Activated CD4-positive, alpha-beta T cell treated with anti-CD3 and anti-CD28 coated beads, Interleukin-2, amount 10 ng/mL, durations not matched to agents 24 days and 14 days (primary cell): ENCODE measurements at regions not wholly inside any gene's neighbourhood (a gene's known extent, or its start where the extent isn't known, plus 50 kb on each side); places are given as distances from the start of the nearest gene placed in this dataset.
"Not testable (repeated sequence)": the region's sequence is repeated elsewhere in the genome, so short reads cannot be mapped to it uniquely, and the experiment has no call there.

Experiments
- DNase-seq: peaks from one replicate; pipeline ENCODE4 v3.0.0; 2022
- H3K27ac Mint-ChIP-seq: one replicate; pipeline ENCODE4 v1.8.0; 2022; ENCODE audit warnings: mild to moderate bottlenecking, mixed read lengths
- H3K27me3 Mint-ChIP-seq: one replicate; pipeline ENCODE4 v1.8.0; 2022; ENCODE audit warnings: mixed read lengths
- H3K36me3 Mint-ChIP-seq: one replicate; pipeline ENCODE4 v1.8.0; 2022; ENCODE audit warnings: low read depth, mild to moderate bottlenecking, mixed read lengths
- H3K4me1 Mint-ChIP-seq: one replicate; pipeline ENCODE4 v1.8.0; 2021; ENCODE audit warnings: mixed read lengths
- H3K4me3 Mint-ChIP-seq: one replicate; pipeline ENCODE4 v1.8.0; 2022; ENCODE audit warnings: mild to moderate bottlenecking, moderate library complexity, mixed read lengths
- H3K9me3 Mint-ChIP-seq: one replicate; pipeline ENCODE4 v1.8.0; 2021; ENCODE audit warnings: mixed read lengths
- intact Hi-C: fragments of 100-400 bp; cut with micrococcal nuclease; formaldehyde crosslinking; loops from one replicate; pipeline ENCODE4 v1.15.1; 2023

GRCh38 chr16:63904930-63905329 is 1216.9 kb downstream of the CDH11 start:
- H3K36me3 Mint-ChIP-seq: no peaks in the 10 kb centered on the region
- no peak for DNase-seq
- peaks cover 11% of the 10 kb centered on the region for H3K9me3 Mint-ChIP-seq
- H3K4me1 Mint-ChIP-seq: no peaks in the 10 kb centered on the region
- no peak overlapping the region for H3K4me3 Mint-ChIP-seq
- no peaks in the 10 kb centered on the region for H3K27me3 Mint-ChIP-seq
- intact Hi-C loops: no loop called here
- H3K27ac Mint-ChIP-seq: no peak overlapping the region

- intact Hi-C loops: no loop called here
Measured at GRCh38 chr16:63904182-63904581, 1217.7 kb downstream of the CDH11 start.

GRCh38 chr16:63896383-63897109 is 1225.3 kb downstream of the CDH11 start:
- DNase-seq: no peak
- Mint-ChIP-seq H3K9me3 (no peaks in the 10 kb centered on the region), H3K27ac (no peak overlapping the region), H3K4me1 (no peaks in the 10 kb centered on the region), H3K36me3 (no peaks in the 10 kb centered on the region), H3K27me3 (no peaks in the 10 kb centered on the region), H3K4me3 (no peak overlapping the region)
- intact Hi-C loops: no loop called here

More at GRCh38 chr16:63904182-63904581, 1217.7 kb downstream of the CDH11 start:
- DNase-seq: no peak
- no peak overlapping the region for H3K4me3 Mint-ChIP-seq
- no peaks in the 10 kb centered on the region for H3K27me3 Mint-ChIP-seq
- peaks cover 11% of the 10 kb centered on the region for H3K9me3 Mint-ChIP-seq
- no peaks in the 10 kb centered on the region for H3K4me1 Mint-ChIP-seq
- no peak overlapping the region for H3K27ac Mint-ChIP-seq
- H3K36me3 Mint-ChIP-seq: no peaks in the 10 kb centered on the region

- Mint-ChIP-seq H3K27me3 (no peaks in the 10 kb centered on the region), H3K36me3 (no peaks in the 10 kb centered on the region), H3K4me3 (no peak overlapping the region), H3K9me3 (no peaks in the 10 kb centered on the region), H3K27ac (no peak overlapping the region), H3K4me1 (no peaks in the 10 kb centered on the region)
- intact Hi-C loops: no loop called here
- DNase-seq: no peak
Measured at GRCh38 chr16:63890723-63891122, 1231.1 kb downstream of the CDH11 start.

- H3K27me3 Mint-ChIP-seq: no peaks in the 10 kb centered on the region
- no peaks in the 10 kb centered on the region for H3K4me1 Mint-ChIP-seq
- H3K9me3 Mint-ChIP-seq: no peaks in the 10 kb centered on the region
- DNase-seq: no peak
- H3K36me3 Mint-ChIP-seq: no peaks in the 10 kb centered on the region
- no peak overlapping the region for H3K27ac Mint-ChIP-seq
- H3K4me3 Mint-ChIP-seq: no peak overlapping the region
- intact Hi-C loops: no loop called here
Measured at GRCh38 chr16:63890081-63890480, 1231.8 kb downstream of the CDH11 start.

- no peaks in the 10 kb centered on the region for H3K4me1 Mint-ChIP-seq
- peaks cover 9% of the 10 kb centered on the region for H3K9me3 Mint-ChIP-seq
Measured at GRCh38 chr16:63883091-63883490, 1238.8 kb downstream of the CDH11 start.

GRCh38 chr16:63882576-63882975 is 1239.3 kb downstream of the CDH11 start:
- H3K27me3 Mint-ChIP-seq: no peaks in the 10 kb centered on the region
- peaks cover 9% of the 10 kb centered on the region for H3K9me3 Mint-ChIP-seq
- no peak for DNase-seq
- intact Hi-C loops: no loop called here
- no peak overlapping the region for H3K27ac Mint-ChIP-seq
- no peaks in the 10 kb centered on the region for H3K36me3 Mint-ChIP-seq
- H3K4me1 Mint-ChIP-seq: no peaks in the 10 kb centered on the region
- no peak overlapping the region for H3K4me3 Mint-ChIP-seq

More at GRCh38 chr16:63883091-63883490, 1238.8 kb downstream of the CDH11 start:
- intact Hi-C loops: no loop called here
- H3K4me3 Mint-ChIP-seq: no peak overlapping the region
- no peaks in the 10 kb centered on the region for H3K36me3 Mint-ChIP-seq
- H3K27me3 Mint-ChIP-seq: no peaks in the 10 kb centered on the region
- no peak overlapping the region for H3K27ac Mint-ChIP-seq
- no peak for DNase-seq

GRCh38 chr16:63880948-63881347 is 1240.9 kb downstream of the CDH11 start:
- Mint-ChIP-seq H3K4me3 (no peak overlapping the region), H3K4me1 (no peaks in the 10 kb centered on the region), H3K27me3 (no peaks in the 10 kb centered on the region), H3K36me3 (no peaks in the 10 kb centered on the region), H3K9me3 (peaks cover 9% of the 10 kb centered on the region), H3K27ac (no peak overlapping the region)
- intact Hi-C loops: no loop called here
- DNase-seq: no peak

- intact Hi-C loops: no loop called here
- Mint-ChIP-seq H3K4me1 (no peaks in the 10 kb centered on the region), H3K27me3 (no peaks in the 10 kb centered on the region), H3K27ac (no peak overlapping the region), H3K36me3 (no peaks in the 10 kb centered on the region), H3K4me3 (no peak overlapping the region), H3K9me3 (peaks cover 5% of the 10 kb centered on the region)
- DNase-seq: no peak
Measured at GRCh38 chr16:63877401-63877800, 1244.5 kb downstream of the CDH11 start.

GRCh38 chr16:63876103-63876502 is 1245.8 kb downstream of the CDH11 start:
- H3K27me3 Mint-ChIP-seq: no peaks in the 10 kb centered on the region
- peaks cover 2% of the 10 kb centered on the region for H3K9me3 Mint-ChIP-seq
- no peaks in the 10 kb centered on the region for H3K4me1 Mint-ChIP-seq
- no peaks in the 10 kb centered on the region for H3K36me3 Mint-ChIP-seq
- intact Hi-C loops: no loop called here
- no peak overlapping the region for H3K4me3 Mint-ChIP-seq
- DNase-seq: no peak
- H3K27ac Mint-ChIP-seq: no peak overlapping the region

GRCh38 chr16:63860700-63861099 is 1261.2 kb downstream of the CDH11 start:
- intact Hi-C loops, H3K4me3 Mint-ChIP-seq: not testable (repeated sequence)

GRCh38 chr16:63856537-63856936 is 1265.3 kb downstream of the CDH11 start:
- H3K4me1 Mint-ChIP-seq: no peaks in the 10 kb centered on the region
- no peak overlapping the region for H3K27ac Mint-ChIP-seq
- no peaks in the 10 kb centered on the region for H3K36me3 Mint-ChIP-seq
- H3K9me3 Mint-ChIP-seq: no peaks in the 10 kb centered on the region
- intact Hi-C loops: no loop called here
- DNase-seq: no peak
- no peak overlapping the region for H3K4me3 Mint-ChIP-seq
- no peaks in the 10 kb centered on the region for H3K27me3 Mint-ChIP-seq

More at GRCh38 chr16:63860700-63861099, 1261.2 kb downstream of the CDH11 start:
- not testable (repeated sequence) for H3K4me1 Mint-ChIP-seq, H3K36me3 Mint-ChIP-seq, H3K27ac Mint-ChIP-seq, H3K27me3 Mint-ChIP-seq, DNase-seq, H3K9me3 Mint-ChIP-seq

- Mint-ChIP-seq H3K9me3 (peaks cover 14% of the 10 kb centered on the region), H3K36me3 (no peaks in the 10 kb centered on the region), H3K4me3 (no peak overlapping the region), H3K27ac (no peak overlapping the region), H3K27me3 (no peaks in the 10 kb centered on the region), H3K4me1 (no peaks in the 10 kb centered on the region)
- intact Hi-C loops: no loop called here
- no peak for DNase-seq
Measured at GRCh38 chr16:63850979-63851378, 1270.9 kb downstream of the CDH11 start.

GRCh38 chr16:63841271-63841670 is 1280.6 kb downstream of the CDH11 start:
- Mint-ChIP-seq H3K27ac (no peak overlapping the region), H3K9me3 (peaks cover 17% of the 10 kb centered on the region), H3K36me3 (no peaks in the 10 kb centered on the region), H3K4me1 (no peaks in the 10 kb centered on the region), H3K27me3 (no peaks in the 10 kb centered on the region), H3K4me3 (no peak overlapping the region)
- DNase-seq: no peak
- intact Hi-C loops: no loop called here

- no peaks in the 10 kb centered on the region for H3K27me3 Mint-ChIP-seq
- intact Hi-C loops: no loop called here
- no peak overlapping the region for H3K27ac Mint-ChIP-seq
- H3K4me3 Mint-ChIP-seq: no peak overlapping the region
- no peaks in the 10 kb centered on the region for H3K9me3 Mint-ChIP-seq
- no peaks in the 10 kb centered on the region for H3K4me1 Mint-ChIP-seq
- no peak for DNase-seq
- H3K36me3 Mint-ChIP-seq: no peaks in the 10 kb centered on the region
Measured at GRCh38 chr16:63830061-63830460, 1291.8 kb downstream of the CDH11 start.
